Colon (tissue), 2 donors: ENCODE measurements at regions not wholly inside any gene's neighbourhood (a gene's known extent, or its start where the extent isn't known, plus 50 kb on each side); places are given as distances from the start of the nearest gene placed in this dataset.

Experiments
- FAIRE-seq: peaks from 2 replicates; lab custom pipeline; 2012; peaks lifted over from hg19 to GRCh38; lab: Jason Lieb, UNC
- donor health status: control.
- donor health status: control.

- no peak for FAIRE-seq
These were observed 293.5 kb downstream of the RNF144A start for GRCh38 chr2:7210712-7211111.

- FAIRE-seq = no peak
These were observed 308.6 kb downstream of the RNF144A start for GRCh38 chr2:7225848-7226247.

GRCh38 chr2:7226501-7226900 lies 309.3 kb downstream of the RNF144A start:
- FAIRE-seq = no peak

- no peak for FAIRE-seq
These were observed 315.9 kb downstream of the RNF144A start for GRCh38 chr2:7233126-7233525.

GRCh38 chr2:7237466-7237865 lies 320.3 kb downstream of the RNF144A start:
- no peak for FAIRE-seq

GRCh38 chr2:7239078-7239477 lies 321.9 kb downstream of the RNF144A start:
- no peak for FAIRE-seq

GRCh38 chr2:7241041-7241745 lies 324.0 kb downstream of the RNF144A start:
- no peak for FAIRE-seq

- FAIRE-seq = no peak
These were observed 325.1 kb downstream of the RNF144A start for GRCh38 chr2:7242189-7242867.

GRCh38 chr2:7243276-7243675 lies 326.1 kb downstream of the RNF144A start:
- FAIRE-seq = no peak

- FAIRE-seq = no peak
These were observed 339.2 kb downstream of the RNF144A start for GRCh38 chr2:7256377-7256776.

GRCh38 chr2:7262727-7263126 lies 345.5 kb downstream of the RNF144A start:
- no peak for FAIRE-seq

GRCh38 chr2:7264791-7265190 lies 347.6 kb downstream of the RNF144A start:
- no peak for FAIRE-seq

- FAIRE-seq = no peak
These were observed 348.1 kb downstream of the RNF144A start for GRCh38 chr2:7265286-7265685.

GRCh38 chr2:7269106-7269643 lies 352.0 kb downstream of the RNF144A start:
- no peak for FAIRE-seq

GRCh38 chr2:7270011-7270431 lies 352.8 kb downstream of the RNF144A start:
- no peak for FAIRE-seq

GRCh38 chr2:7272210-7272609 lies 355.0 kb downstream of the RNF144A start:
- FAIRE-seq = no peak

GRCh38 chr2:7278984-7279383 lies 361.8 kb downstream of the RNF144A start:
- no peak for FAIRE-seq

GRCh38 chr2:7279421-7279949 lies 362.3 kb downstream of the RNF144A start:
- FAIRE-seq = no peak

GRCh38 chr2:7280790-7281189 lies 363.6 kb downstream of the RNF144A start:
- FAIRE-seq = no peak

GRCh38 chr2:7281231-7282201 lies 364.3 kb downstream of the RNF144A start:
- no peak for FAIRE-seq

- no peak for FAIRE-seq
These were observed 368.9 kb downstream of the RNF144A start for GRCh38 chr2:7286120-7286519.

- FAIRE-seq = no peak
These were observed 371.3 kb downstream of the RNF144A start for GRCh38 chr2:7288484-7288883.
